Amygdala (tissue), 56 donors: ENCODE measurements at regions not wholly inside any gene's neighbourhood (a gene's known extent, or its start where the extent isn't known, plus 50 kb on each side); places are given as distances from the start of the nearest gene placed in this dataset.
"Not testable (repeated sequence)": the region's sequence is repeated elsewhere in the genome, so short reads cannot be mapped to it uniquely, and the experiment has no call there.

Experiments used
- DNase-seq, 56 donors: peaks; one replicate each; lab custom pipeline; 2025; lab: John Stamatoyannopoulos, UW

DNA sequence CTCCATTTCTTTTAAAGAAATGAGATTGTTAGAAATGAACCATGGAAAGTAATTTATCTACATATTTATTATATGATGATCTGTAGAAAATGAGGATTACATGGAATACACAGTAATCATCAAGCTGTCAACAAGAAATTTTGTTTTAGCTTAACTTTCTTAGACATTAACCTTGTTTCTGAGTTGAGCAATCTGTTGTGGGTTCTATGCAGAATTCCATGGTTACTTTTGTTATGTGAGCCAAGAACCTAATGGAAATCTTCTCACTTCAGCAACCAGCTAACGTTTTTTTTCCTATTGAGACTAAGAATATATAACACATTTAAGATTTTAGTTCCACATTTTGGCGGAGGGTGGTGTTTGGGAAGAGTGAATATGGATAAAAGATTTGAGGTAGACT is 136.1 kb upstream of the SLC4A4 start:
- DNase-seq = no peak

DNA sequence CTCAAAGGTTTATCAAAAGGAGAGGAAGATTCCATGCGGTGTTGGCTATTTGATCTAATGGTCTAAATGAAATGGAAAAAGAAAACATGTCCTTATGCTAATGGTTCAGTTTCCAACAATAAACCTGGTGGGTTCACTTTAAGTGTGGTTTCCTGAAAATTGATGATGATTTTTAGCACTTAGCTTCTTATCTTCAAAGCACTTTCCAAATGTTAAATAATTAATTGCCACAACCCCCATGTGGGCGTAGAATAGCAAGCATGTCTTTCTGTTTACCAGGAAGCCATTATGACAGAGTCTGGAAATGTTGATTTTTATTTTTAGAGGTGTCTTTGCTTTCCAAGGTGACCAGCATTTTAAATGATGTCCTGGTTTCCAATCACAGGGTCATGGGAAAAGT is 134.8 kb upstream of the SLC4A4 start:
- no peak for DNase-seq

DNA sequence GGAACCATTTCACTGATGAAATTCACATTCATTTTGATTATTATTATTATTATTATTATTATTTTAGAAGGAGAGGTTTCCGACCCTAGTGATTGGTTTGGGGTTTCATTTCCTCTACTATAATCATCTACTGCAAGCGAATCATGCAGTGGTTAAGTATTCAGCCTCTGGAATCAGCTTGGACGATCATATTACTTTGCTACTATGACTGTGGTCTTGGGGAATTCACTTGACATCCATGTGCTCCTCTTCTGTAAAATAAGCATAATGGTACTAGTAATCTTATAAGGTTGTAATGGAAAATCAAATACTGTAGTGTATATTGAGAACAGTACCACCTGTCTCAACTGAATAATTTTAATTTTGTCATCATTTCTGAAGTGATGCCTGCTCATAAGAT is 132.1 kb upstream of the SLC4A4 start:
- DNase-seq = no peak

DNA sequence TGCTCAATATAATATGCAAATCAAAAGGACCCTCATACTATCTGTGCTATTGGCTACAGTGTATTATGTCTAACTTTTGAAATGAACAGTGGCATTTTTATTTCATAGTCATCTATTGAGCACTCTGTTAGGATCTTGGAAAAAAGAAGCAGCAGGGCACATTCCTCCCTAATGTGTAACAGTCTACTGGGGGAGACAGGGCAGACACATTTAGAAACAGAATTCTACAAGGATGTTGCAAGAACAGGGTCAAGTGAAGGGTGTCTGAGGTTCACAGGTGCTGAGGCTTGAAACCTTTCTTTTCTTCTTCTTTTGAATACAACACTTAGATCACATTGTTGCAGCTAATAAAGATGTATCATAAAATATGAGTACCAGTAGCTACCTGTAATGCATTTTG is 129.7 kb upstream of the SLC4A4 start:
- no peak for DNase-seq

DNA sequence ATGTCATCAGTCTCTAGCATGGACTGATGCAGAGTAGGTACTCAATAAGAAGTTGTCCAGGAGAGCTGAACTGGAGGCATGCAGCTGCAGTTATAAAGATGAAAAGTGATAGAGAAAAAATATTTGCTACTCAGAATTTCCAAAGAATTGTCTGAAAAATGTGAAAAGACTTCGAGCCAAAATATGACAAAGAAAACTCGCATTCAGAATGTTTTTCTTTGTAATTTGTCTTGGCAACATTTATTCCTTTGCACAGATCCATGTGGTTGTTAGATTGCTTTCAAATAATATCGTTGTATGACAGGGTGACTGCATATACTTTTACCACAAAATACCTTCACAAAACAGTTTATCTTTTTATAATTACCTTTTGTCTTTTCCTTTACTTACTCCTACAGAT is 128.0 kb upstream of the SLC4A4 start:
- DNase-seq = no peak

DNA sequence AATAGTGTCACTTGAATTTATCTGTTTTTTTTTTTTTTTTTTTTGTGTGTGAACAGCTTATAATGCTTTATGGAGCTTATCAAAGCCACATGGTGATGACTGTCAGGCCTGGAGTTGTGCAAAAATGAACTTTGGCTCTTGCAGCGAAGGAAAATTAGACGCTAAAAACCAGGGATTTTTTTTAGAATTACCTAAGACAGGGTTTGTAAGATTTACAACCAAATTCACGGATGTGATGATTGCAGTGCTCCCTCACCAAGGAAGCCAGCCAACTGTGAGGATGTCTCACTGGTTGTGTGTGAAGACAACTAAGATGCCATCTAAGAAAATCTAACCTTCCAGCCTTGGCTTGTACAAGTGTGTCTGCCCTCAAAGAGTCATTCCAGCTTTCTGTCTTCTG is 127.1 kb upstream of the SLC4A4 start:
- DNase-seq = no peak

DNA sequence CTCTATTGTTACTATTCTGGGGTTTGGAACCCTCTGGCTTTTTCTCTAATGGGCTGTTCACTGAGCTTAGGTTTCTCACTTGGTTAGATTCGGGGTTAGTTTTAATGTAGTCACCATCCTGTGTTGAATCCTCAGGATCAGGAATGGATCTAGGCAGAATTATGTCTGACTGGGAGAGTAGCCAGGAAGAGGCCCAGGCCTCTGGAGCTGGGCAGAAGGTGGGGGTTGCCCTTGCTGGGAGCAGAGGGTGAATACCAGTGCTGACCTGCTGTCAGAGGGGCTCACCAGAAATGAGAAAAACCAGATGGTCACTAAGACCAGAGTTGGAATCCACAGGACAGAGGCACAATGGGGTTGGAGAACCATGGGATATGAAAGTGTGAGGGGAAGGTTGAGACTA is 126.6 kb upstream of the SLC4A4 start:
- no peak for DNase-seq

DNA sequence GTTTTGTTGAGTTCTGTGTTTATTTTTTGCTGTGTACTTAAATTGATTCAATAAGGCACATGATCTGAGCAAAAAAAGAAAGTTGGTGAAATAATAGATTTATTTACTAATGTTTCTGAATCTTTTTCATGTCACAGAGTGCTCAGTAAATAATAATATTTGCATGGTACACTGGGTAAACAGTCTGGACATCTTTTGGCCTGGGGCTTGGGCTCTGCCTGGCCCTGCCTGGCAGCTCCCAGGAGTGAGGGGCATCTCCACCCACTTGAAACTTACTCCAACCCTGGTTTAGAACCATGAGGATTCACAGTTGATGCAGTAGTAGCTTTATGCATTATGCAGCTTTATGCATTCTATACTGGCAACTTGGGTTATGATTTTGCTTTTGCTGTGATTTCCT is 124.2 kb upstream of the SLC4A4 start:
- no peak for DNase-seq

DNA sequence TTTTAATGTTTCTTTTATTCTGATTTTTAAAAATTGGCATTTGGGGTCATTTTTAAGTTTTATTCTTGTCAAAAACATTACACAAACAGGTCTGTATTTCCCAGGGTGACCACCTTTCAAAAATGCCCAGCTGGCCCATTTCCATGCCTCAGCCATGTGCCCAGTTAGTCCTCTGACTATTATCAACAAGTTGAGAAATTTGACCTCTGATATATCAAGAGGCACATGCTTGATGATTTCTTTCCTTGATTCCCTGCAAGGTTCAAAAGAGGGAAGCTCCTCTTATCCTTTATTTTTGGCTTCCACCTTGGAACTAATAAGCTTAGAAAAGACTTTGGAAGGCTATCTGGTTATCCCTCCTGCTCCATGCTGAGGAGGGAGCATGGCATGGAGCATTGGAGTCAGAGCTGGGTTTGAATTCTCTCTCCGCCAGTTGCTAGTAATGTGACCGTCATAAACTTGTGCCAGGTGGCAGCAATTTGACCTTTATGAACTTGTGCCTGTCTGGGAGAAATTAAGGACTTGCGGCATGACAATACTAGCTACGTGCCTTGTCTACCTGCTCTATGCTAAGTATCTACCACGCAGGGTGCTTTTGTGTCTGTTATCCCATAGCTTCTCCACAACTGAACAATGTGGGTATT is 122.4 kb upstream of the SLC4A4 start:
- DNase-seq = no peak

DNA sequence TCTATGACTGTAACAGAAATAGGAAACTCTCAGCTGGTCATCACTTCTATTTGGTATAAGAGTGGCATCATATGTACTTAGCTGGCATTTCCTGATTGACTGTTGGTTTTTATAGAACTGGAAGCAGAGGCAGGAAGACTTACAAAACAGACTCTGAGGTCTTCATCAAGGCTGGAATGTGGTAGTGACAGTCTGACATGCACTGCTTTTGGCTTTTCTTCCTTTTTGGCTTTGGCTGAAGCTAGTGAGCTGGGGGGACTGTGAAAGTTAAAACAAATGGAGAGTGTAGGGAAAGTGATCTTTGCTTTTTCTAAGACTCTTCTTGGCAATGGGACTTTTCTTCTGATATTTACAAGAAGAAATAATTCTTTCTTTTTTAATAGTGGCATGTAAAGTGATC is 121.1 kb upstream of the SLC4A4 start:
- DNase-seq = no peak

DNA sequence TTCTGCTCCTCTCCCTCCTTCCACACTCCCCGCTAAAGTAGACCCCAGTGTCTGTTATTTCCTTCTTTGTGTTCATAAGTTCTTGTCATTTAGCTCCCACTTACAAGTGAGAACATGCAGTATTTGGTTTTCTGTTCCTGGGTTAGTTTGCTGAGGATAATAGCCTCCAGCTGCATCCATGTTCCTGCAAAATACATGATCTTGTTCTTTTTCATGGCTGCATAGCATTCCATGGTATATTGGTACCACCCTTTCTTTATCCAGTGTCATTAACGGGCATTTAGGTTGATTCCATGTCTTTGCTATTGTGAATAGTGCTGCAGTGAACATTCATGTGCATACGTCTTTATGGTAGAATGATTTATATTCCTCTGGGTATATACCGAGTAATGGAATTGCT is 118.0 kb upstream of the SLC4A4 start:
- DNase-seq = not testable (repeated sequence)

DNA sequence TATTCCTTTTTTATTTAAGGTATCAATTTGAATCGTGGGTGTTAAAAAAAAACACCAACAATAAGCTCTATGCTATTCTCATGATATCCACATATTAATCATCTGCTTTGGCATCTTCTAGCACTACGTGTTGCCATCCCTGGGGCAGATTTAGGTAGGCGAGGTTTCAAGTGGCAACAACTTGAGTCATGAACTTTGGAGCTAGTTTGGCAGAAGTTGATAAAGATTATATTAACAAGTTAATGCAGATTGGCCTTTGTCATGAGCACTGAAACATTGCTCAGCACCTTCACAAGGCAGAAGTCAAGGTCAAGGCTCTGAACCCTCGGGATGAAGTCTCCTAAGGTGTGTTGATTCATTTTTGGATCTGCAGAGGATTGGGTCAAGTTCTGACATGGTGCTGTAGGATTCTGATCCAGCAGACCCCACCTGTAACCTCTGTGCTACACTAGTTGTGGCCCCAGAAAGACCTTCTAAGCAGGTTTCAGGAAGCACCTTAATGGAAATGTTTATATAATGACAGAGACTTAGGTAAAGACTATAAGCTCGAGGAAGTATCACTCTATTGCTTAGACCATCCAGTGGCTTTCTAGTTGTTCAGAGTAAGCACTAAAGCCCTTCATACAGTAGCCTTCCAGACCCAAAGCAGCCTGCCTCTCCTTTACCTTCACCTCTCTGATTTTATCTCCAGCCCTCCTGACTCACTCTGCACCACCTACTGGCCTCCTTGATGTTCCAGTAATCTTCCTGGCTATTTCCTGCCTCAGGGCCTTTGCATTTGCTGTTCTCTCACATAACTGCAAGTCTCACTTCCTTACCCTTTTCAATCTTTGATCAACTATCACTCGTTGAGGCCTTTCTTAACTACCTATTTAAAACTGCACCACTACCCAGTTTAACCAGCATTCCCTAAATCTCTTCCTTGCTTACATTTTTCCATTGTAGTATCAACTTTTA is 117.0 kb upstream of the SLC4A4 start:
- no peak for DNase-seq

DNA sequence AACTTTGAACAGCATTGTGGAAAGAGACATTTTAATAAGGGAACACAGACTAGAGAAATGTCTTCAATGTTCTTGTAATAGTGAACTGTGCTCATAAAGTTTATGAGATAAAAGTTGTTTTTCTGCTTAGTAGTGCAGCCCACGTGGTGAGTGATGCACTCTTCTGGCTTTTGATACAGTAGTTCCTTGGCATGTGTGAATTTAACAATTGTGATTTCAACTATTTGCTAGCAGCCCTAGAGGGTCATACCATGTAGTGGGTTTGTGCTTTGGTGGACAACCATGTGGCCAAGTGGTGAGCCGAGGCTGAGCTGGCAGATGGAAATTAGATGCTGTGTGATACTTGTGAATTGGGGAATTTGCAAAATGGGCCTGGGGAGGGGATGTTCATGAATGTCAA is 116.2 kb upstream of the SLC4A4 start:
- no peak for DNase-seq

DNA sequence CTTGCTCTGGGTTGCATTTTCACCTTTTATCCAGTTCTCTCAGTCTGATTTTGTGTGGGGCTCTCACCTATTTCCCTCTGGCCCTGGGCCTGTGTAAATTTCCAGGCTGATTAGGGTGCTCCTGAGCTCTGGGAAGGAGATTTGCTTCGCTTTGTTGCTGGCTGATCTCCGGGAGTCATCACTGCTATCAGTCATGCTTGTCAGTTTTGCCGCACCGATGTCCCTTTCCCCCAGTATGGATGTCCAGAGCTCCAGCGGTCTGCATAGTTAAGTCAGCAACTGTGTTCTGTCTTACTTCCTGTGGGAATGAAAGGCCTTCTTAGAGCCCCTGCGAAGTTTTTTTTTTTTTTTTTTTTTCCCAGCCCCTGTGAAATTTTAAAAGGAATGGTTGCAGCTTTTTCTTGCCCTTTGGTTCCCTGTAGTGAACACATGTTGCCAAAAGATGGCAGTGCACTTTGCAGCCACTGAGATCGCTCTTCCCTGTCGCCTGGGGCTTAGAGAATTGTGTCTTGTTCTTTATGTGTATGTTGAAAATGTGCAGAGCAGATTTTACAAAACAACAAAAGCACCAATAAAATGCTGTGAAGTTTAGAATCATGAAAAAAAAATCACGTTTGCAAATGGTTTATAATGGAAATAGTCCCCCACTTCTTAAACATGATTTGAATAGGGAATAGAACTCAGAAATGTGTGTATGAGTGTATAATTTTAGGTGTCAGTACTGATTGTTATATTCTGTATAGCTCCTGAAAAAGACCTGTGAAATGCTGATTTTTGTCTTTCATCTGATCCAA is 109.1 kb upstream of the SLC4A4 start:
- peak in 32 of 56 donors; percentile 1 to 64 (median 21) for DNase-seq

DNA sequence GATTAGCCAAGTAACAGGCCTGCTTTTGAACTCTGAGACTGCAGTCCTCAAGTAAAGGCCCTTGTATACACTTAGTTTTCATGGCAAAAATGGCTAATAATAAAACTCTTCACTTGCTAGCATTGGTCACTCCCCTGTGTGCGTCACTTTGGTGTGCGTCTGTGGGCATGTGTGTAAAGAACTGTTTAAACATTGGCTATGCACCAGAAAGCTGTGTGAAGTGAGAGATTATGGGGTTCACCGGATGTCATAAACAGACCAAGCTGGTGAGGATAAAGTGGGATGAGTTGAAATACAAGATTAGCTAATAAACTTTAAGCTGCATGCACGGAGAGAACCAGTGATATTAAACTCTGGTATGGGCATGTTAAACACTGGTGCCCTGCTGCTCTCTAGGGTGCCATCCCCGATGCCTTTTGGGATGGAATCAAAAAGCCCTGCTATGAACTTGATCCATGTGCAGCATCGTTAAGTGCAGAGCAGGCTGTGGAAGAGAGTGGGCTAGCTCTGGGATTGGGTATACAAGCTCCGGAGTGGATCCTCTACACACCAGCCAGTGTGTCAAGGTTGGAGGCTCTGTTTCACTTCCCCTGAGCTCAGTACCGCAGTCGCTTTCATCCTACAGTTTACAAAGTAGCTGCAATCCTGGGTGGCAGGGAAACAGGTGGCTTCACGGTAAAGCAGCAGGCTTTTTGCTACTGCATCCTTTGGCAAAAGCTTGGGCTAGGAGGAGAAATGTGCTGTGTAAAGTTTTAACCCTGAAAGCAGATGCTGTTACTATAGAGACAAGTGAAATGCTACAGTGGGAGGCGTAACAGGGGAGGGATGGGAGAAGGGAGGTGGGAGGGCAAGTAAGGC is 108.3 kb upstream of the SLC4A4 start:
- peak in 13 of 56 donors; percentile 8 to 70 (median 35) for DNase-seq

DNA sequence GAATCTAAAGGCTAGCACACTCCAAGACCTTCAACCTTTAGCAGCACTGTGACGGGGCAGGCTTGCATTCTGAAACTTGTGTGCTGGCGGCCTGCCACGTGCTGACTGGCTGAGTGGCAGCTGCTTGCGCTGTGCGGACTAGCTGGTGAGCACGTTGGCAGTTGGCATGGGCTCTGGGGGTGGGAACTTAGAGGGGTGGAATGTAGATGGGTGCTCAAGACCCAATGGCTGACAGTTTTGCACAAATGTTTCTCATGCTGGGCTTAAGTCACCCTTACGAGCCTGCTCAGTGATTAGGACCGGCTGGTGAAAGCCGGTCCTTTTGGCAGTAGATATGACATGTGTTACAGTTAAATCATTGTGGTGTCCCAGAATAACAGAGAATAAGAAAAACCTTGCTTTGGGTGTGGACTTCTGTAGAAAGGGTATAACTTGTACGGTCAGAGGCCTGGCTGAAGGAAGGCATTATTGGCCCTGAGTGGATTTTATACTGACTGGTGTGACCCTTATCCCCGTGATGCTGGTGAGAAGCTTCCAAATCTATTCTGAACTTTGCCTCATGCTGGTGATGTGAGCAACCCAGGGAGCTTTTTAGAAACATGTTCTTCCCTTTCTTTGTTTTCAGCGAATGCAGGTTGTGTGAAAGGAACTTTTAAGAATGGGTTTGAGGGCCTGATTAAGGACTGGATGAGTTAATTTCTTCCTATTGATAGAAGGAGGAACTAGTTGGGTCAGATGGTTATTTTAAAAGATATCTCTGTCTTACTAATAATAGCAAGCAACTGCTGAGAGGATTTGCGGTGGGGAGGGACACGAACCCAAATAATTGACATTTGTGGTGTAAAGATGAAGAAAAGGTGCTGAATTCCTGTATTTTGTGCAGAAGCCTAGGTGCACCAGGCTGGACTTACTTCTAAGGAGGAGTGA is 107.4 kb upstream of the SLC4A4 start:
- peak in 47 of 56 donors; percentile 4 to 85 (median 49) for DNase-seq

DNA sequence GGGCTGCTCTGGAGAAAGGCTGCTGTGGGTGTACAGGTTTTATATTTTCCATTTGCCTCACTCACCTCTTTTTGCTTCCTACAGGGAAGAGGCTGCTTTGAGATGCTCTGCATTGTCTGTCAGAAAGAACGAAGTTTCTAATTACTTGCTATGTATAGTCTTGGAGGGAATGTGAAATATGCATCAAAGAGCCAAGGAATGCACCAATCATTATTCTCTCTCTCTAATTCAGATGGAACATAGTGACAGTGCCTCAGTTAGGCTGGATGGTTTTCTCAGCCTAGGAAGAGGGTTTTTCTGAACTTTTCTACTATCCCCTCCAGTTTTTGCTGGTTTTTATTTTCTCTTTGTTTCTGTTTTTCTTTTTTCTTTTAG is 106.8 kb upstream of the SLC4A4 start:
- DNase-seq = no peak

DNA sequence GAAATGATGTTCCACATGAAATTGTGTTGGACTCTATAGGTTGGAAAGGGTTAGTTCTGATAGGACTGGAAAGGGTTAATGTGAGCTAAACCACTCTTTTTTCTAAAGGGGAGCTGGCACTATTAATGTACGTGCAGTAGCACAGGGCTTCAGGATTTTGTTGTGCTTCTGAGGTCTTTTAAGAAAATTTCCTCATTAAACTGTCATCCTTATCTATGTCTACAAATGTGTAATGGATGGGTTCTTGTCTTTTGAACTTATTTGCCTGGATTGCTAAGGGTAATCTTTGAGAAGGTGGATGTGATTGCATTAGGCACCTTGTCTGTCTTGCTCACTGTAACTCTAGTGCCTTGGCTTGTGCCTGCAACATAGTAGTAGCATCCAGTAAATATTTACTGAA is 106.0 kb upstream of the SLC4A4 start:
- no peak for DNase-seq
